H9 (cell line): ENCODE measurements at regions not wholly inside any gene's neighbourhood (a gene's known extent, or its start where the extent isn't known, plus 50 kb on each side); places are given as distances from the start of the nearest gene placed in this dataset.

ENCODE experiments used
- DNase-seq: peaks from one replicate; pipeline ENCODE4 v3.0.0-alpha.2; 2017
- H2AFZ ChIP-seq: one replicate; pipeline ENCODE4 v1.6.1; 2013; ENCODE audit warnings: mild to moderate bottlenecking, low read length, control low read depth, moderate library complexity
- H2AK5ac ChIP-seq: 2 replicates; pipeline ENCODE4 v1.6.1; 2013; ENCODE audit warnings: low read length, control low read depth, mixed read lengths; ENCODE audit not compliant: insufficient read length
- H2BK120ac ChIP-seq: one replicate; pipeline ENCODE4 v1.6.1; 2013; ENCODE audit warnings: low read depth, mild to moderate bottlenecking, low read length, control low read depth, inconsistent platforms; ENCODE audit not compliant: poor library complexity, severe bottlenecking
- H2BK12ac ChIP-seq: 2 replicates; pipeline ENCODE4 v1.6.1; 2013; ENCODE audit warnings: low read length, control low read depth, mixed read lengths, low read depth; ENCODE audit not compliant: insufficient read length
- H2BK15ac ChIP-seq: 2 replicates; pipeline ENCODE4 v1.6.1; 2013; ENCODE audit warnings: low read depth, low read length, control low read depth
- H2BK20ac ChIP-seq: one replicate; pipeline ENCODE4 v1.6.1; 2013; ENCODE audit warnings: low read depth, mild to moderate bottlenecking, low read length, control low read depth, inconsistent platforms; ENCODE audit not compliant: poor library complexity, severe bottlenecking
- H2BK5ac ChIP-seq: 2 replicates; pipeline ENCODE4 v1.6.1; 2013; ENCODE audit warnings: low read length, control low read depth, mixed read lengths; ENCODE audit not compliant: insufficient read length
- H3K14ac ChIP-seq: 2 replicates; pipeline ENCODE4 v1.6.1; 2013; ENCODE audit warnings: low read length, control low read depth; ENCODE audit not compliant: insufficient read depth
- H3K18ac ChIP-seq: 2 replicates; pipeline ENCODE4 v1.6.1; 2013; ENCODE audit warnings: low read depth, mild to moderate bottlenecking, mixed read lengths, low read length, control low read depth; ENCODE audit not compliant: insufficient read length
- H3K23ac ChIP-seq: 2 replicates; pipeline ENCODE4 v1.6.1; 2013; ENCODE audit warnings: low read length, control low read depth, mixed read lengths, low read depth; ENCODE audit not compliant: insufficient read length
- H3K23me2 ChIP-seq: 2 replicates; pipeline ENCODE4 v1.6.1; 2013; ENCODE audit warnings: low read depth, mild to moderate bottlenecking, mixed read lengths, low read length, control low read depth; ENCODE audit not compliant: insufficient read length, poor library complexity, severe bottlenecking
- H3K27ac ChIP-seq: 2 replicates; pipeline ENCODE4 v1.5.1; 2013; ENCODE audit warnings: low read length, control low read depth, mixed read lengths, low read depth; ENCODE audit not compliant: insufficient read length
- H3K27me3 ChIP-seq: 2 replicates; pipeline ENCODE4 v1.6.1; 2013; ENCODE audit warnings: low read length, control low read depth, inconsistent platforms; ENCODE audit not compliant: insufficient read depth
- H3K4ac ChIP-seq: 2 replicates; pipeline ENCODE4 v1.6.1; 2013; ENCODE audit warnings: low read depth, mild to moderate bottlenecking, control low read depth, inconsistent platforms, low read length, moderate library complexity
- H3K4me1 ChIP-seq: 2 replicates; pipeline ENCODE4 v1.6.1; 2013; ENCODE audit warnings: low read length, control low read depth, inconsistent platforms; ENCODE audit not compliant: insufficient read depth
- H3K4me2 ChIP-seq: 2 replicates; pipeline ENCODE4 v1.6.1; 2013; ENCODE audit warnings: low read length, control low read depth, mixed read lengths; ENCODE audit not compliant: insufficient read length, insufficient read depth
- H3K56ac ChIP-seq: 2 replicates; pipeline ENCODE4 v1.6.1; 2013; ENCODE audit warnings: low read depth, mild to moderate bottlenecking, mixed read lengths, low read length, control low read depth; ENCODE audit not compliant: insufficient read length
- H3K79me1 ChIP-seq: 2 replicates; pipeline ENCODE4 v1.6.1; 2013; ENCODE audit warnings: low read depth, mild to moderate bottlenecking, moderate library complexity, low read length, control low read depth, inconsistent platforms; ENCODE audit not compliant: insufficient read depth, poor library complexity, severe bottlenecking
- H3K79me2 ChIP-seq: 2 replicates; pipeline ENCODE4 v1.6.1; 2013; ENCODE audit warnings: low read length, control low read depth, inconsistent platforms; ENCODE audit not compliant: insufficient read depth
- H3K9ac ChIP-seq: 2 replicates; pipeline ENCODE4 v1.6.1; 2013; ENCODE audit warnings: low read length, control low read depth, mixed read lengths; ENCODE audit not compliant: insufficient read length; ENCODE audit errors: extremely low read depth
- H3K9me3 ChIP-seq: one replicate; pipeline ENCODE4 v1.6.1; 2013; ENCODE audit warnings: low read depth, low read length, inconsistent platforms; ENCODE audit not compliant: control insufficient read depth
- H3T11ph ChIP-seq: one replicate; pipeline ENCODE4 v1.6.1; 2013; ENCODE audit warnings: mild to moderate bottlenecking, low read length, control low read depth, inconsistent platforms
- H4K20me1 ChIP-seq: one replicate; pipeline ENCODE4 v1.6.1; 2013; ENCODE audit not compliant: control insufficient read depth, insufficient read length, insufficient read depth
- H4K5ac ChIP-seq: 2 replicates; pipeline ENCODE4 v1.6.1; 2013; ENCODE audit warnings: low read depth, mild to moderate bottlenecking, mixed read lengths, low read length, control low read depth; ENCODE audit not compliant: insufficient read length
- H4K8ac ChIP-seq: replicated peaks from 2 replicates; pipeline ENCODE4 v1.6.1; 2013; ENCODE audit warnings: low read length, control low read depth, mixed read lengths, low read depth; ENCODE audit not compliant: insufficient read length
- H4K91ac ChIP-seq: 2 replicates; pipeline ENCODE4 v1.6.1; 2013; ENCODE audit warnings: low read depth, mild to moderate bottlenecking, moderate library complexity, mixed read lengths, low read length, control low read depth; ENCODE audit not compliant: insufficient read length
- H3K27ac Mint-ChIP-seq, 3 experiments: 2 replicates in 2 of 3; 3 replicates in 1 of 3; pipeline ENCODE4 v1.8.0; 2020 to 2021; ENCODE audit warnings: mixed read lengths in 3 of 3, mild to moderate bottlenecking in 1 of 3, moderate library complexity in 1 of 3
- H3K27me3 Mint-ChIP-seq: 2 replicates; pipeline ENCODE4 v1.8.0; 2021; ENCODE audit warnings: low read depth, mild to moderate bottlenecking, moderate library complexity, mixed read lengths
- H3K36me3 Mint-ChIP-seq, 3 experiments: 2 replicates in 2 of 3; 3 replicates in 1 of 3; pipeline ENCODE4 v1.8.0; 2020 to 2021; ENCODE audit warnings: low read depth in 3 of 3, mixed read lengths in 3 of 3; ENCODE audit not compliant: insufficient read depth in 1 of 3
- H3K4me1 Mint-ChIP-seq, 2 experiments: 2 replicates each; pipeline ENCODE4 v1.8.0; 2020; ENCODE audit warnings: mixed read lengths in 2 of 2
- H3K4me3 Mint-ChIP-seq, 2 experiments: 2 replicates in 1 of 2; 3 replicates in 1 of 2; pipeline ENCODE4 v1.8.0; 2020 to 2021; ENCODE audit warnings: mild to moderate bottlenecking in 2 of 2, mixed read lengths in 2 of 2, moderate library complexity in 1 of 2
- H3K9me3 Mint-ChIP-seq, 2 experiments: 2 replicates in 1 of 2; 3 replicates in 1 of 2; pipeline ENCODE4 v1.8.0; 2020; ENCODE audit warnings: mild to moderate bottlenecking in 2 of 2, mixed read lengths in 2 of 2, moderate library complexity in 1 of 2
- CTCF ChIP-seq: fragments of 200-600 bp; sonication (generic); conservative IDR thresholded peaks from 3 replicates; pipeline ENCODE4 v1.8.0; 2021; ENCODE audit warnings: antibody characterized with exemption, mild to moderate bottlenecking
- WGBS: extraction: QIAGEN DNeasy Blood & Tissue Kit; methylation state at CpG from one replicate; pipeline ENCODE4 v1.1.7; 2013; ENCODE audit warnings: missing lambda C conversion rate, low lambda C conversion rate, mixed read lengths; ENCODE audit not compliant: insufficient read length; ENCODE audit errors: extremely low coverage; 5-methylcytosine and 5-hydroxymethylcytosine counted together

DNA sequence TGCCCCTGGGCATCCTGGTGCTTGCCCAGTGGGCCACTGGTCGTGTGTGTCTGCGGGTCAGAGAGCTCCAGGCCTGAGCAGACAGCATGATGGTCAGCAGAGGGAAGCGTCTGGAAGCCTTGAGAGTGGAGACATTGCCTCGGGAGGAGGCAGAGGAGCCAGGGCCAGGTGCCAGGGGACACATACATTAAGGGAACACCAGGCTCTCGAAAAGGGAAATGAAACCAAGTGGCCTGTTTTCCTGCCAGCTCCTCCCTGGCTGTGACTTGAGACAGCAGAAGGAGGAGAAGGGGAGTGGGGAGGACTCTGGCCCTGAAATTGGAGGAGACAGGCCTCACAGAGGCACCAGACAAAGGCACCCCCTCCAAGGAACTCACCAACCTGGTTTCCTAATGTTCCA lies 62.4 kb upstream of the LRP8 start:
- no peak overlapping the region for H3K4me3 Mint-ChIP-seq

More for the DNA sequence above, 62.4 kb upstream of the LRP8 start:
- Histone ChIP-seq H2BK15ac (no peak overlapping the region), H2BK12ac (no peak overlapping the region), H4K91ac (no peak overlapping the region), H4K5ac (no peak overlapping the region), H2AK5ac (no peak overlapping the region), H3K9ac (no peak overlapping the region), H3K23me2 (no peaks in the 10 kb centered on the region), H3K79me2 (no peaks in the 10 kb centered on the region), H3K56ac (no peak overlapping the region), H3K18ac (no peak overlapping the region), H3K14ac (no peak overlapping the region), H3K9me3 (no peaks in the 10 kb centered on the region), H3K27ac (no peak overlapping the region), H3K4me1 (no peaks in the 10 kb centered on the region), H3K4me2 (no peak overlapping the region), H2BK120ac (no peak overlapping the region), H2AFZ (no peak overlapping the region), H2BK20ac (no peak overlapping the region), H3K23ac (no peak overlapping the region), H3T11ph (no peak overlapping the region), H3K79me1 (no peaks in the 10 kb centered on the region), H3K4ac (no peak overlapping the region), H4K8ac (no peak overlapping the region), H2BK5ac (no peak overlapping the region), H4K20me1 (no peaks in the 10 kb centered on the region), H3K27me3 (no peaks in the 10 kb centered on the region; the same call in 1 of the 2 replicates)
- TF ChIP-seq CTCF, result no peak
- peaks cover 3 to 6% of the 10 kb centered on the region in 2 experiments; a peak in 3 of 5 replicates for H3K9me3 Mint-ChIP-seq
- peaks cover 21 to 24% of the 10 kb centered on the region in 2 experiments for H3K4me1 Mint-ChIP-seq
- no CpG with 5 or more reads among the region's 5 CpGs for WGBS
- H3K36me3 Mint-ChIP-seq, result peaks cover 0 to 5% (median 0%) of the 10 kb centered on the region in 3 experiments; a peak in 2 of 7 replicates
- no peak overlapping the region for H3K27ac Mint-ChIP-seq
- peaks cover 17% of the 10 kb centered on the region for H3K27me3 Mint-ChIP-seq
- DNase-seq, result no peak
